Thoracic aorta (tissue), 2 donors: ENCODE measurements at regions not wholly inside any gene's neighbourhood (a gene's known extent, or its start where the extent isn't known, plus 50 kb on each side); places are given as distances from the start of the nearest gene placed in this dataset.
"Not testable (repeated sequence)": the region's sequence is repeated elsewhere in the genome, so short reads cannot be mapped to it uniquely, and the experiment has no call there.

Experiments used
- ATAC-seq: fragments of 150-250 bp; one replicate; pipeline ENCODE4 v1.8.0; 2017; ENCODE audit warnings: low read depth; ENCODE audit not compliant: insufficient number of reproducible peaks, low FRiP score
- DNase-seq: peaks from one replicate; pipeline ENCODE4 v3.0.0-alpha.2; 2020; ENCODE audit warnings: low spot score
- H3K27ac ChIP-seq, 2 donors: fragments of 200-600 bp; sonication (generic); 1 replicate in 1 of 2; 2 replicates in 1 of 2; pipeline ENCODE4 v1.5.1; 2016; ENCODE audit warnings: mild to moderate bottlenecking in 2 of 2, moderate library complexity in 2 of 2
- H3K27me3 ChIP-seq: fragments of 200-600 bp; sonication (generic); replicated peaks from 2 replicates; pipeline ENCODE4 v1.6.0; 2016; ENCODE audit warnings: mild to moderate bottlenecking; ENCODE audit not compliant: insufficient read depth
- H3K36me3 ChIP-seq: fragments of 200-600 bp; sonication (generic); one replicate; pipeline ENCODE4 v1.5.1; 2016
- H3K4me1 ChIP-seq, 2 donors: fragments of 200-600 bp; sonication (generic); 1 replicate in 1 of 2; 2 replicates in 1 of 2; pipeline versions ENCODE4 v1.5.1 to v1.6.0; 2016; ENCODE audit warnings: low read depth in 2 of 2, mild to moderate bottlenecking in 1 of 2; ENCODE audit not compliant: control insufficient read depth in 1 of 2
- H3K4me3 ChIP-seq: fragments of 200-600 bp; sonication (generic); 2 replicates; pipeline ENCODE4 v1.5.1; 2016; ENCODE audit warnings: mild to moderate bottlenecking
- H3K9me3 ChIP-seq: fragments of 200-600 bp; sonication (generic); 2 replicates; pipeline ENCODE4 v1.5.1; 2016
- CTCF ChIP-seq: fragments of 200-600 bp; sonication (generic); IDR thresholded peaks from one replicate; pipeline ENCODE4 v1.5.1; 2019; ENCODE audit warnings: antibody characterized with exemption

DNA sequence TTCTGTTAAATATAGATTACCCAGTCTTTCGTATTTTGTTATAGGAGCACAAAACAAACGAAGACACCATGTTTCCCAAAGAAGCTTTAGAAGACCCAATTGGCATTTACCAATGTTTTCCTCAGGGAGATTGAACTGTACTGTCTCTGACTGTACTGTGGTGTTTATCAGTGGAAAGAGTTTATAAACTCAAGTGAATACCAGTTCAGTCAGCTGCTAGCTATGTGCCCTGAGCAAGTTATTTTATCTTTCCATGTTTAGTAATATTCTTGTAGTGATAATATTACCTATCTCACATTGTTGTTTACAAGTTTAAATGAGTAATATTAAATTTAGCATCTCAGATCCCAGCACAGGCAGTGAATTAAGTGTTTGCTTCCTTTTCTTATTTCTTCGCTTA, 773.2 kb downstream of the KCNA4 start:
- no peaks in the 10 kb centered on the region for H3K36me3 ChIP-seq
- no peak overlapping the region for H3K4me3 ChIP-seq
- no peak overlapping the region for H3K27ac ChIP-seq
- no peaks in the 10 kb centered on the region for H3K27me3 ChIP-seq
- DNase-seq: no peak
- H3K4me1 ChIP-seq: no peaks in the 10 kb centered on the region
- no peak for TF ChIP-seq CTCF
- ATAC-seq: no peak
- H3K9me3 ChIP-seq: no peaks in the 10 kb centered on the region

- Histone ChIP-seq H3K27me3 (no peaks in the 10 kb centered on the region), H3K27ac (no peak overlapping the region), H3K36me3 (no peaks in the 10 kb centered on the region), H3K4me1 (no peaks in the 10 kb centered on the region), H3K4me3 (no peak overlapping the region), H3K9me3 (no peaks in the 10 kb centered on the region)
- TF ChIP-seq CTCF: no peak
- DNase-seq: no peak
- no peak for ATAC-seq
Observed at GRCh38 chr11:29231991-29232390, 784.8 kb downstream of the KCNA4 start.

- ATAC-seq (no peak), DNase-seq (no peak)
- no peaks in the 10 kb centered on the region for H3K4me1 ChIP-seq
- no peak for TF ChIP-seq CTCF
- no peak overlapping the region for H3K4me3 ChIP-seq
- no peaks in the 10 kb centered on the region for H3K9me3 ChIP-seq
- H3K27ac ChIP-seq: no peak overlapping the region
- H3K27me3 ChIP-seq: no peaks in the 10 kb centered on the region
- H3K36me3 ChIP-seq: no peaks in the 10 kb centered on the region
Observed at GRCh38 chr11:29231586-29231985, 785.2 kb downstream of the KCNA4 start.

GRCh38 chr11:29227811-29228210, 789.0 kb downstream of the KCNA4 start:
- DNase-seq (no peak), ATAC-seq (no peak)
- Histone ChIP-seq H3K36me3 (no peaks in the 10 kb centered on the region), H3K4me3 (no peak overlapping the region), H3K4me1 (no peaks in the 10 kb centered on the region), H3K27ac (no peak overlapping the region), H3K27me3 (no peaks in the 10 kb centered on the region), H3K9me3 (no peaks in the 10 kb centered on the region)
- no peak for TF ChIP-seq CTCF

DNA sequence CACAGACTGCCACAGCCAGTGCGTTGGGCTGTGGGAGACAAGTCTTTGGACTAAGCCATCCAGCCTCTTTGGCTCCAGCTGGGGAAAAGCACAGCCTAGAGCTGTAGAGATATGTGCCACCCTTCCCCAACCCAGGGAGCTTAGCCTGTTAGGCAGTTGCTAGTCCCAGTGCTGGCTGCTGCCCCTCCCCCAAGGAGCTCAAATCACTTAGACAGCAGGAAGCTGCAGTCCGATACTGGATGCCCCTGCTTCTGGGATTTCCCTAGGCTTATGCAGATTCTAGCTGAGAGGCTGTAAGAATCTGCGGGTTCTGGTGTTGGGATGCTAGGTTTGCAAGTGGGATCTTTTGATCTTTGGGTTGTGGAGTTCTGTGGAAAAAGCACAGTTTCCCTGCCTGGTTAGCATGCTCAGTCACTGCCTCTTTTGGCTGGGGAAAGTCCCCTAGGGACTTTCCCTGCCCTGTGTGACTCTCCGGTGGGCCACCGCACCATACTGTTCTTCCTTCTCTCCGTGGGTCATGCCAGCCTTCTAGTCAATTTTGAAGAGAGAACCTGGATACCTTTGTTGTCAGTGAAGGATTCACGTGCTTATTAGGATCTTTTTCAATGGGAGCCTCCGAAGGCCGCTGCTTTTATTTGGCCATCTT, 792.0 kb downstream of the KCNA4 start:
- H3K9me3 ChIP-seq: peaks cover 5% of the 10 kb centered on the region
- H3K27me3 ChIP-seq: no peaks in the 10 kb centered on the region
- TF ChIP-seq CTCF: no peak
- no peaks in the 10 kb centered on the region for H3K4me1 ChIP-seq
- H3K27ac ChIP-seq: no peak overlapping the region
- ATAC-seq (no peak), DNase-seq (no peak)
- no peak overlapping the region for H3K4me3 ChIP-seq
- H3K36me3 ChIP-seq: no peaks in the 10 kb centered on the region

GRCh38 chr11:29219531-29219930, 797.3 kb downstream of the KCNA4 start:
- DNase-seq, H3K27me3 ChIP-seq, ATAC-seq, H3K36me3 ChIP-seq, H3K4me1 ChIP-seq, H3K4me3 ChIP-seq, H3K9me3 ChIP-seq, H3K27ac ChIP-seq: not testable (repeated sequence)
